Tibial nerve (tissue), 4 donors: ENCODE measurements at regions not wholly inside any gene's neighbourhood (a gene's known extent, or its start where the extent isn't known, plus 50 kb on each side); places are given as distances from the start of the nearest gene placed in this dataset.

Source experiments
- DNase-seq, 2 donors: peaks; one replicate each; pipeline ENCODE4 v3.0.0-alpha.2; 2019; ENCODE audit warnings: low spot score in 2 of 2
- H3K27ac ChIP-seq, 4 donors: fragments of 200-600 bp; sonication (generic) in 3 of 4; one replicate each; pipeline ENCODE4 v1.5.1; 2017 to 2019; ENCODE audit warnings: mild to moderate bottlenecking in 1 of 4
- H3K27me3 ChIP-seq, 2 donors: fragments of 200-600 bp; sonication (generic) in 1 of 2; one replicate each; pipeline versions ENCODE4 v1.5.1 to v1.6.0; 2017 to 2019
- H3K36me3 ChIP-seq, 3 donors: fragments of 200-600 bp; sonication (generic); one replicate each; pipeline ENCODE4 v1.5.1; 2018 to 2019
- H3K4me1 ChIP-seq, 4 donors: fragments of 200-600 bp; sonication (generic) in 3 of 4; one replicate each; pipeline ENCODE4 v1.5.1; 2017 to 2019
- H3K4me3 ChIP-seq, 4 donors: fragments of 200-600 bp; sonication (generic) in 3 of 4; one replicate each; pipeline ENCODE4 v1.5.1; 2017 to 2019; ENCODE audit warnings: mild to moderate bottlenecking in 1 of 4, moderate library complexity in 1 of 4
- H3K9me3 ChIP-seq, 4 donors: fragments of 200-600 bp; sonication (generic) in 3 of 4; one replicate each; pipeline ENCODE4 v1.5.1; 2017 to 2019
- CTCF ChIP-seq, 5 experiments: fragments of 200-600 bp in 3 of 5; fragments of 450-650 bp in 2 of 5; sonication (generic) in 3 of 5; IDR thresholded peaks; one replicate each; pipeline ENCODE4 v1.5.1; 2016 to 2019; ENCODE audit warnings: antibody characterized with exemption in 5 of 5, mild to moderate bottlenecking in 3 of 5, moderate library complexity in 2 of 5
- EP300 ChIP-seq, 2 donors: sonication (generic); formaldehyde crosslinking; IDR thresholded peaks; one replicate each; pipeline ENCODE4 v1.6.1; 2017; ENCODE audit warnings: antibody characterized with exemption in 2 of 2, mild to moderate bottlenecking in 1 of 2
- POLR2A ChIP-seq, 2 donors: fragments of 450-650 bp; IDR thresholded peaks; one replicate each; pipeline ENCODE4 v1.6.1; 2017; ENCODE audit warnings: antibody characterized with exemption in 2 of 2, mild to moderate bottlenecking in 2 of 2, moderate library complexity in 2 of 2
- WGBS, 2 donors: methylation state at CpG; one replicate each; pipeline ENCODE4 v1.1.5; 2018; 5-methylcytosine and 5-hydroxymethylcytosine counted together

- 88 to 89% methylated on average over 3 of the region's 3 CpGs for WGBS, 2 donors
- DNase-seq: no peak
- Histone ChIP-seq H3K27ac (no peak overlapping the region), H3K4me1 (no peaks in the 10 kb centered on the region), H3K27me3 (no peaks in the 10 kb centered on the region), H3K36me3 (no peaks in the 10 kb centered on the region), H3K9me3 (no peaks in the 10 kb centered on the region), H3K4me3 (no peak overlapping the region)
- TF ChIP-seq CTCF (IDR thresholded peaks at IDR 0.05) (no peak), EP300 (IDR thresholded peaks at IDR 0.05) (no peak), POLR2A (IDR thresholded peaks at IDR 0.05) (no peak)
Observed at GRCh38 chr11:33552756-33553155, 147.9 kb downstream of the C11orf91 start.

- no peaks in the 10 kb centered on the region for H3K9me3 ChIP-seq
- TF ChIP-seq EP300 (IDR thresholded peaks at IDR 0.05) (no peak), POLR2A (IDR thresholded peaks at IDR 0.05) (no peak), CTCF (IDR thresholded peaks at IDR 0.05) (no peak)
- no peak overlapping the region for H3K27ac ChIP-seq
- no peak for DNase-seq
- WGBS, 2 donors: 82 to 84% methylated on average over 3 of the region's 3 CpGs
- no peaks in the 10 kb centered on the region for H3K36me3 ChIP-seq
- H3K4me1 ChIP-seq: no peaks in the 10 kb centered on the region
- H3K4me3 ChIP-seq: no peak overlapping the region
- H3K27me3 ChIP-seq: no peaks in the 10 kb centered on the region
Observed at GRCh38 chr11:33551051-33551450, 149.6 kb downstream of the C11orf91 start.

DNA sequence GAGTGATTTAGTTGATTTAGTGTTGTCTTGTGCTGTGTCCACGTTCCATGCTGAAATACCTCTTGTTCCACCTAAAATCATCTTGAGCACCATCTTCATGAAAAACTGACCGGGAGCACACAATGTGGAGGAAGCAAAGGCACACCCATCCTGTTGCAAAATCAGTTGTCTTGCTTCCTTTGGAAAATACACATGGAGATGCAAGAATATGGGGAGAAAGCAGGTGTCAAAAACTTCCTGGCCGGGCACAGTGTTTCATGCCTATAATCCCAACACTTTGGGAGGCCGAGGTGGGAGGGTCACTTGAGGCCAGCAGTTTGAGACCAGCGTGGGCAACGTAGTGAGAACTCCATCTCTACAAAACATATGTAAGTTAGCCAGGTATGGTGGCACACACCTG lies 151.1 kb downstream of the C11orf91 start:
- 83 to 89% methylated on average over 6 of the region's 6 CpGs for WGBS, 2 donors
- no peak for DNase-seq
- no peak overlapping the region for H3K27ac ChIP-seq
- no peak for TF ChIP-seq EP300 (IDR thresholded peaks at IDR 0.05)
- H3K4me1 ChIP-seq: no peaks in the 10 kb centered on the region
- H3K27me3 ChIP-seq: no peaks in the 10 kb centered on the region
- no peaks in the 10 kb centered on the region for H3K9me3 ChIP-seq
- no peaks in the 10 kb centered on the region for H3K36me3 ChIP-seq
- no peak overlapping the region for H3K4me3 ChIP-seq

GRCh38 chr11:33545931-33546330 lies 154.7 kb downstream of the C11orf91 start:
- H3K4me1 ChIP-seq: no peaks in the 10 kb centered on the region
- no peak for TF ChIP-seq POLR2A (IDR thresholded peaks at IDR 0.05)
- TF ChIP-seq EP300 (IDR thresholded peaks at IDR 0.05): no peak
- TF ChIP-seq CTCF (IDR thresholded peaks at IDR 0.05): no peak
- no peaks in the 10 kb centered on the region for H3K36me3 ChIP-seq
- no peak for DNase-seq
- no peaks in the 10 kb centered on the region for H3K9me3 ChIP-seq
- H3K27ac ChIP-seq: no peak overlapping the region
- H3K27me3 ChIP-seq: no peaks in the 10 kb centered on the region
- no peak overlapping the region for H3K4me3 ChIP-seq

GRCh38 chr11:33544593-33545373 lies 155.8 kb downstream of the C11orf91 start:
- Histone ChIP-seq H3K4me1 (no peaks in the 10 kb centered on the region), H3K4me3 (no peak overlapping the region), H3K27me3 (no peaks in the 10 kb centered on the region), H3K36me3 (no peaks in the 10 kb centered on the region), H3K27ac (no peak overlapping the region), H3K9me3 (no peaks in the 10 kb centered on the region)
- no peak for DNase-seq
- 94 to 95% methylated on average over 14 to 16 of the region's 17 CpGs for WGBS, 2 donors
- TF ChIP-seq EP300 (IDR thresholded peaks at IDR 0.05) (no peak), CTCF (IDR thresholded peaks at IDR 0.05) (no peak), POLR2A (IDR thresholded peaks at IDR 0.05) (no peak)
